K562 (cell line): ENCODE measurements at regions not wholly inside any gene's neighbourhood (a gene's known extent, or its start where the extent isn't known, plus 50 kb on each side); places are given as distances from the start of the nearest gene placed in this dataset.

Source experiments
- ATAC-seq: fragments of 200-7000 bp; cut with Tn5 transposase; 3 replicates; pipeline ENCODE4 v1.9.1; 2020; ENCODE audit warnings: moderate library complexity
- BruUV-seq: library from RNA; stranded (reverse); fragments of 400-500 nt; replicated peaks from 2 replicates; lab custom pipeline; 2021; lab: Mats Ljungman, UMichigan
- CTCF ChIA-PET: fragments of 300-600 bp; formaldehyde crosslinking; extraction: SDS; loops from one replicate; lab custom pipeline; 2021; ENCODE audit warnings: low intra/inter-chr PET ratio; lab: Yijun Ruan, JAX
- POLR2A ChIA-PET: fragments of 300-600, 350-650 bp; sonication (Branson Sonifier 250); formaldehyde crosslinking; extraction: SDS; loops from one replicate; lab custom pipeline; 2021; ENCODE audit warnings: antibody characterized with exemption, inconsistent platforms; lab: Yijun Ruan, JAX
- DNase-seq, 4 experiments: peaks; one replicate each; pipeline versions ENCODE4 v3.0.0 to v3.0.0-alpha.2; 2011 to 2018; ENCODE audit warnings: low spot score in 3 of 4, mixed read lengths in 3 of 4; ENCODE audit errors: extremely low read depth in 1 of 4
- FAIRE-seq: peaks from 2 replicates; lab custom pipeline; 2011; peaks lifted over from hg19 to GRCh38; lab: Jason Lieb, UNC
- H2AFZ ChIP-seq: 2 replicates; pipeline ENCODE4 v1.6.0; 2011; ENCODE audit warnings: low read depth, low read length, control low read depth, inconsistent platforms
- H3K27ac ChIP-seq: fragments of 200-600 bp; 3 replicates; pipeline ENCODE4 v1.8.0; 2011; ENCODE audit warnings: low read depth, mild to moderate bottlenecking, control low read depth, inconsistent platforms, low read length, moderate library complexity, mixed read lengths; ENCODE audit errors: extremely low read depth
- H3K27me3 ChIP-seq, 2 experiments: fragments of 300-600 bp in 1 of 2; 2 replicates in 1 of 2; 3 replicates in 1 of 2; pipeline versions ENCODE4 v1.6.0 to v1.8.0; 2011; ENCODE audit warnings: inconsistent platforms in 2 of 2, low read length in 2 of 2, mild to moderate bottlenecking in 1 of 2, mixed read lengths in 1 of 2, moderate library complexity in 1 of 2; ENCODE audit not compliant: control insufficient read depth in 2 of 2, insufficient read depth in 2 of 2
- H3K36me3 ChIP-seq: fragments of 300-600 bp; 3 replicates; pipeline ENCODE4 v1.8.0; 2011; ENCODE audit warnings: mild to moderate bottlenecking, low read length, inconsistent platforms; ENCODE audit not compliant: control insufficient read depth, insufficient read depth
- H3K4me1 ChIP-seq, 2 experiments: fragments of 200-600 bp in 1 of 2; replicated peaks in 1 of 2; 2 replicates in 1 of 2; 3 replicates in 1 of 2; pipeline versions ENCODE4 v1.5.1 to v1.8.0; 2011; ENCODE audit warnings: inconsistent platforms in 2 of 2, low read length in 2 of 2, mild to moderate bottlenecking in 1 of 2, mixed read lengths in 1 of 2, moderate library complexity in 1 of 2; ENCODE audit not compliant: control insufficient read depth in 2 of 2, insufficient read depth in 2 of 2
- H3K4me2 ChIP-seq: 2 replicates; pipeline ENCODE4 v1.6.1; 2011; ENCODE audit warnings: low read length, control low read depth, inconsistent platforms, mixed read lengths; ENCODE audit not compliant: insufficient read depth
- H3K4me3 ChIP-seq: fragments of 200-600 bp; sonication (generic), shearing (Covaris generic); 2 replicates; pipeline ENCODE4 v1.5.1; 2016; ENCODE audit warnings: control low read depth, inconsistent platforms
- H3K79me2 ChIP-seq: fragments of 200-600 bp; 3 replicates; pipeline ENCODE4 v1.8.0; 2011; ENCODE audit warnings: low read length, inconsistent platforms; ENCODE audit not compliant: control insufficient read depth, insufficient read depth
- H3K9ac ChIP-seq, 2 experiments: 2 replicates each; pipeline versions ENCODE4 v1.6.0 to v1.6.1; 2011; ENCODE audit warnings: low read depth in 2 of 2, low read length in 2 of 2, control low read depth in 1 of 2, inconsistent platforms in 1 of 2, mild to moderate bottlenecking in 1 of 2, mixed read lengths in 1 of 2; ENCODE audit not compliant: insufficient read depth in 1 of 2
- H3K9me1 ChIP-seq: one replicate; pipeline ENCODE4 v1.6.0; 2011; ENCODE audit warnings: inconsistent platforms, mild to moderate bottlenecking, low read length, moderate library complexity; ENCODE audit not compliant: control insufficient read depth, insufficient read depth
- H3K9me3 ChIP-seq: replicated peaks from 2 replicates; pipeline ENCODE4 v1.5.1; 2011; ENCODE audit warnings: low read depth, low read length, inconsistent platforms; ENCODE audit not compliant: control insufficient read depth, insufficient read depth
- H4K20me1 ChIP-seq: replicated peaks from 2 replicates; pipeline ENCODE4 v1.6.1; 2011; ENCODE audit warnings: low read length, inconsistent platforms, mixed read lengths; ENCODE audit not compliant: control insufficient read depth, insufficient read depth
- BMI1 ChIP-seq: fragments of 150-350 bp; IDR thresholded peaks from 2 replicates; pipeline ENCODE4 v1.6.1; 2014; ENCODE audit warnings: low read length
- HLTF ChIP-seq: fragments of 450-650 bp; IDR thresholded peaks from 2 replicates; pipeline ENCODE4 v1.6.1; 2016
- KLF10 ChIP-seq: fragments of 250-450 bp; sonication (Bioruptor Pico); IDR thresholded peaks from 2 replicates; pipeline ENCODE4 v1.6.1; 2021; ENCODE audit warnings: matching md5 sums
- MEF2D ChIP-seq: conservative IDR thresholded peaks from 2 replicates; pipeline ENCODE4 v1.6.1; 2016; ENCODE audit warnings: low read depth, missing genetic modification characterization, missing compliant biosample characterization
- PHB2 ChIP-seq: fragments of 450-650 bp; IDR thresholded peaks from 2 replicates; pipeline ENCODE4 v1.6.1; 2017; ENCODE audit warnings: low read depth
- PRPF4 ChIP-seq: fragments of 200-400 bp; formaldehyde crosslinking; IDR thresholded peaks from one replicate; pipeline ENCODE4 v1.6.1; 2017; ENCODE audit warnings: low read length, low read depth, mild to moderate bottlenecking; ENCODE audit not compliant: insufficient read depth, poor library complexity, severe bottlenecking
- RCOR1 ChIP-seq, 2 experiments: IDR thresholded peaks; 2 replicates each; pipeline ENCODE4 v1.6.1; 2012; ENCODE audit warnings: low read depth in 2 of 2, low read length in 2 of 2, borderline replicate concordance in 1 of 2, improper control_type of control experiment in 1 of 2
- RNF2 ChIP-seq: sonication (generic); IDR thresholded peaks from 2 replicates; pipeline ENCODE4 v1.6.1; 2016
- ZNF444 ChIP-seq: fragments of 250-450 bp; sonication (Bioruptor Pico); IDR thresholded peaks from 2 replicates; pipeline ENCODE4 v1.4.0; 2020; ENCODE audit warnings: mild to moderate bottlenecking, moderate library complexity
- ZNF586 ChIP-seq: fragments of 450-650 bp; formaldehyde crosslinking; conservative IDR thresholded peaks from 2 replicates; pipeline ENCODE4 v1.4.0; 2020; ENCODE audit warnings: mild to moderate bottlenecking, moderate library complexity
- WGBS: fragments of 100-300 bp; shearing (Covaris generic); methylation state at CpG from one replicate; pipeline ENCODE4 v1.1.6; 2016; ENCODE audit warnings: low coverage, mixed read lengths; ENCODE audit not compliant: insufficient coverage; ENCODE audit errors: missing lambda C conversion rate; 5-methylcytosine and 5-hydroxymethylcytosine counted together
- in situ Hi-C: fragments of 300-500 bp; cut with MboI; formaldehyde crosslinking; loops from 4 replicates; pipeline ENCODE4 v1.15.0; 2018; ENCODE audit warnings: inconsistent platforms, mixed read lengths
- intact Hi-C: fragments of 100-400 bp; cut with micrococcal nuclease; formaldehyde crosslinking; loops from 2 replicates; pipeline ENCODE4 v1.14.2; 2022
- TF ChIP-seq, protein P1 (sequence below): sonication (generic); formaldehyde crosslinking; IDR thresholded peaks from 2 replicates; pipeline ENCODE4 v1.8.1; 2022; ENCODE audit warnings: missing genetic modification reagents
- TF ChIP-seq, protein P2 (sequence below): IDR thresholded peaks from 2 replicates; pipeline ENCODE4 v1.6.1; 2011; ENCODE audit not compliant: insufficient read length; ENCODE audit errors: extremely low read depth
- TF ChIP-seq, protein P3 (sequence below): fragments of 250-450 bp; sonication (Bioruptor Pico); IDR thresholded peaks from 2 replicates; pipeline ENCODE4 v1.5.0; 2020; ENCODE audit warnings: mild to moderate bottlenecking, borderline replicate concordance
- TF ChIP-seq, protein P4 (sequence below): fragments of 250-450 bp; sonication (Bioruptor Pico); IDR thresholded peaks from 2 replicates; pipeline ENCODE4 v1.8.0; 2021; ENCODE audit warnings: mild to moderate bottlenecking, moderate library complexity
- TF ChIP-seq, protein P5 (sequence below): sonication (generic); formaldehyde crosslinking; IDR thresholded peaks from 2 replicates; pipeline ENCODE4 v1.8.0; 2023; ENCODE audit warnings: mild to moderate bottlenecking, missing genetic modification reagents

DNA sequence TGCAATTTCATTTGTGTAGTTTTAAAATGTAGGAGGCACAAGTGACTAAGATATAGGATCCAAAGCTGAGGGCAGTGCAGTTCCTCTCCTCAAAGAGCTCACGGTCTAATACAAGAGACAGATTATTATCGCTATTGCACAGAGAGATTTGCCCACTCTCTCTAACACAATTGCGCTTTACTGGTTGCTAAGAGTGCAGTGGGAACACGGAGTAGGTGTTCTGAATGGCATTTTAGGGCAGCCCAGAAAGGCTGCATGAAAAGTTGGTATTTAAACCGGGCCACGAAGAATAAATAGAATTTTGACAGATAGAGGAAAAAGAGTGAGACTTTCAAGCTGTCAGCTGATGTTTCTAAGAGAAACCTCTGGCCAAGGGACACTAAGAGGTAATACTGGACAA lies 79.5 kb downstream of the BLID start:
- BruUV-seq: no TSS peak
- WGBS: 0% methylated on average over 6 of the region's 6 CpGs
- FAIRE-seq: no peak
- Histone ChIP-seq H2AFZ (no peak overlapping the region), H3K27me3 (no peaks in the 10 kb centered on the region), H3K4me1 (no peaks in the 10 kb centered on the region), H3K9me3 (no peaks in the 10 kb centered on the region), H3K9ac (no peak overlapping the region), H3K79me2 (no peaks in the 10 kb centered on the region), H3K27ac (no peak overlapping the region), H3K4me2 (no peak overlapping the region), H3K9me1 (no peaks in the 10 kb centered on the region), H3K4me3 (no peak overlapping the region), H3K36me3 (no peaks in the 10 kb centered on the region), H4K20me1 (no peaks in the 10 kb centered on the region)
- no peak for DNase-seq
- no peak for ATAC-seq
- CTCF ChIA-PET: no interaction called here
- POLR2A ChIA-PET: interaction anchor here (0.5 kb wide), 1 partner anchor 163 kb away, joined by 3 read pairs; no protein-coding TSS in a partner anchor
- in situ Hi-C loops (no loop called here), intact Hi-C loops (no loop called here)
- TF ChIP-seq PHB2 (no peak), PRPF4 (no peak), KLF10 (CRISPR knock-in tag) (no peak), RCOR1 (IDR thresholded peaks at IDR 0.05; ENCODE audit: borderline replicate concordance in 1 of 2, low read depth in 2 of 2, low read length in 2 of 2) (no peak), HLTF (no peak), BMI1 (no peak), RNF2 (no peak), ZNF586 (no peak), MEF2D (tag) (no peak), ZNF444 (CRISPR knock-in tag) (no peak)
- TF ChIP-seq, protein P1, sequence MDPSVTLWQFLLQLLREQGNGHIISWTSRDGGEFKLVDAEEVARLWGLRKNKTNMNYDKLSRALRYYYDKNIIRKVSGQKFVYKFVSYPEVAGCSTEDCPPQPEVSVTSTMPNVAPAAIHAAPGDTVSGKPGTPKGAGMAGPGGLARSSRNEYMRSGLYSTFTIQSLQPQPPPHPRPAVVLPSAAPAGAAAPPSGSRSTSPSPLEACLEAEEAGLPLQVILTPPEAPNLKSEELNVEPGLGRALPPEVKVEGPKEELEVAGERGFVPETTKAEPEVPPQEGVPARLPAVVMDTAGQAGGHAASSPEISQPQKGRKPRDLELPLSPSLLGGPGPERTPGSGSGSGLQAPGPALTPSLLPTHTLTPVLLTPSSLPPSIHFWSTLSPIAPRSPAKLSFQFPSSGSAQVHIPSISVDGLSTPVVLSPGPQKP: no peak
- TF ChIP-seq, protein P2, sequence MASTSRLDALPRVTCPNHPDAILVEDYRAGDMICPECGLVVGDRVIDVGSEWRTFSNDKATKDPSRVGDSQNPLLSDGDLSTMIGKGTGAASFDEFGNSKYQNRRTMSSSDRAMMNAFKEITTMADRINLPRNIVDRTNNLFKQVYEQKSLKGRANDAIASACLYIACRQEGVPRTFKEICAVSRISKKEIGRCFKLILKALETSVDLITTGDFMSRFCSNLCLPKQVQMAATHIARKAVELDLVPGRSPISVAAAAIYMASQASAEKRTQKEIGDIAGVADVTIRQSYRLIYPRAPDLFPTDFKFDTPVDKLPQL: no peak
- TF ChIP-seq, protein P3, sequence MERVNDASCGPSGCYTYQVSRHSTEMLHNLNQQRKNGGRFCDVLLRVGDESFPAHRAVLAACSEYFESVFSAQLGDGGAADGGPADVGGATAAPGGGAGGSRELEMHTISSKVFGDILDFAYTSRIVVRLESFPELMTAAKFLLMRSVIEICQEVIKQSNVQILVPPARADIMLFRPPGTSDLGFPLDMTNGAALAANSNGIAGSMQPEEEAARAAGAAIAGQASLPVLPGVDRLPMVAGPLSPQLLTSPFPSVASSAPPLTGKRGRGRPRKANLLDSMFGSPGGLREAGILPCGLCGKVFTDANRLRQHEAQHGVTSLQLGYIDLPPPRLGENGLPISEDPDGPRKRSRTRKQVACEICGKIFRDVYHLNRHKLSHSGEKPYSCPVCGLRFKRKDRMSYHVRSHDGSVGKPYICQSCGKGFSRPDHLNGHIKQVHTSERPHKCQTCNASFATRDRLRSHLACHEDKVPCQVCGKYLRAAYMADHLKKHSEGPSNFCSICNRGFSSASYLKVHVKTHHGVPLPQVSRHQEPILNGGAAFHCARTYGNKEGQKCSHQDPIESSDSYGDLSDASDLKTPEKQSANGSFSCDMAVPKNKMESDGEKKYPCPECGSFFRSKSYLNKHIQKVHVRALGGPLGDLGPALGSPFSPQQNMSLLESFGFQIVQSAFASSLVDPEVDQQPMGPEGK (CRISPR knock-in tag): no peak
- TF ChIP-seq, protein P4, sequence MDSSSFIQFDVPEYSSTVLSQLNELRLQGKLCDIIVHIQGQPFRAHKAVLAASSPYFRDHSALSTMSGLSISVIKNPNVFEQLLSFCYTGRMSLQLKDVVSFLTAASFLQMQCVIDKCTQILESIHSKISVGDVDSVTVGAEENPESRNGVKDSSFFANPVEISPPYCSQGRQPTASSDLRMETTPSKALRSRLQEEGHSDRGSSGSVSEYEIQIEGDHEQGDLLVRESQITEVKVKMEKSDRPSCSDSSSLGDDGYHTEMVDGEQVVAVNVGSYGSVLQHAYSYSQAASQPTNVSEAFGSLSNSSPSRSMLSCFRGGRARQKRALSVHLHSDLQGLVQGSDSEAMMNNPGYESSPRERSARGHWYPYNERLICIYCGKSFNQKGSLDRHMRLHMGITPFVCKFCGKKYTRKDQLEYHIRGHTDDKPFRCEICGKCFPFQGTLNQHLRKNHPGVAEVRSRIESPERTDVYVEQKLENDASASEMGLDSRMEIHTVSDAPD (CRISPR knock-in tag): no peak
- TF ChIP-seq, protein P5, sequence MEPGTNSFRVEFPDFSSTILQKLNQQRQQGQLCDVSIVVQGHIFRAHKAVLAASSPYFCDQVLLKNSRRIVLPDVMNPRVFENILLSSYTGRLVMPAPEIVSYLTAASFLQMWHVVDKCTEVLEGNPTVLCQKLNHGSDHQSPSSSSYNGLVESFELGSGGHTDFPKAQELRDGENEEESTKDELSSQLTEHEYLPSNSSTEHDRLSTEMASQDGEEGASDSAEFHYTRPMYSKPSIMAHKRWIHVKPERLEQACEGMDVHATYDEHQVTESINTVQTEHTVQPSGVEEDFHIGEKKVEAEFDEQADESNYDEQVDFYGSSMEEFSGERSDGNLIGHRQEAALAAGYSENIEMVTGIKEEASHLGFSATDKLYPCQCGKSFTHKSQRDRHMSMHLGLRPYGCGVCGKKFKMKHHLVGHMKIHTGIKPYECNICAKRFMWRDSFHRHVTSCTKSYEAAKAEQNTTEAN (CRISPR knock-in tag): no peak
